IMR-90 (cell line): ENCODE measurements at regions not wholly inside any gene's neighbourhood (a gene's known extent, or its start where the extent isn't known, plus 50 kb on each side); places are given as distances from the start of the nearest gene placed in this dataset.

Experiments
- ATAC-seq: fragments of 200-7000 bp; cut with Tn5 transposase; 2 replicates; pipeline ENCODE4 v1.9.1; 2020; ENCODE audit warnings: low read depth, mild to moderate bottlenecking, moderate library complexity
- BruUV-seq: library from RNA; stranded (reverse); fragments of 400-500 nt; replicated peaks from 2 replicates; lab custom pipeline; 2021; lab: Mats Ljungman, UMichigan
- CTCF ChIA-PET: fragments of 300-600 bp; formaldehyde crosslinking; extraction: SDS; loops from one replicate; lab custom pipeline; 2021; ENCODE audit warnings: antibody characterized with exemption; lab: Yijun Ruan, JAX
- POLR2A ChIA-PET: fragments of 300-600 bp; sonication (Branson Sonifier 250); formaldehyde crosslinking; loops from one replicate; lab custom pipeline; 2022; ENCODE audit warnings: antibody characterized with exemption; ENCODE audit not compliant: unreplicated experiment; lab: Charles Lee
- DNase-seq: peaks from one replicate; pipeline ENCODE4 v3.0.0; 2013
- H2AFZ ChIP-seq: replicated peaks from 2 replicates; pipeline ENCODE3; 2013; ENCODE audit warnings: low read length, mild to moderate bottlenecking; ENCODE audit not compliant: poor library complexity
- H2AK5ac ChIP-seq: 2 replicates; pipeline ENCODE4 v1.6.1; 2013; ENCODE audit warnings: low read depth, low read length, inconsistent platforms
- H2AK9ac ChIP-seq: replicated peaks from 2 replicates; pipeline ENCODE3; 2013; ENCODE audit warnings: mild to moderate bottlenecking, low read depth, low read length, moderate library complexity; ENCODE audit not compliant: poor library complexity
- H2BK120ac ChIP-seq: 2 replicates; pipeline ENCODE4 v1.6.1; 2013; ENCODE audit warnings: low read depth, low read length, inconsistent platforms
- H2BK15ac ChIP-seq: 3 replicates; pipeline ENCODE4 v1.6.1; 2013; ENCODE audit warnings: low read depth, low read length, inconsistent platforms
- H2BK20ac ChIP-seq: 2 replicates; pipeline ENCODE4 v1.6.1; 2013; ENCODE audit warnings: low read depth, mild to moderate bottlenecking, inconsistent platforms, low read length, moderate library complexity
- H2BK5ac ChIP-seq: 2 replicates; pipeline ENCODE4 v1.6.1; 2013; ENCODE audit warnings: mild to moderate bottlenecking, low read depth, low read length, inconsistent platforms; ENCODE audit not compliant: poor library complexity, severe bottlenecking
- H3K14ac ChIP-seq: replicated peaks from 2 replicates; pipeline ENCODE4 v1.6.1; 2013; ENCODE audit warnings: low read depth, low read length, inconsistent platforms
- H3K18ac ChIP-seq: 2 replicates; pipeline ENCODE4 v1.6.1; 2013; ENCODE audit warnings: low read depth, low read length, control low read depth
- H3K23ac ChIP-seq: 2 replicates; pipeline ENCODE4 v1.6.1; 2013; ENCODE audit warnings: low read depth, low read length, inconsistent platforms
- H3K27ac ChIP-seq: 2 replicates; pipeline ENCODE4 v1.5.1; 2013; ENCODE audit warnings: mild to moderate bottlenecking, control low read depth, low read length; ENCODE audit not compliant: insufficient read depth
- H3K27me3 ChIP-seq: 2 replicates; pipeline ENCODE4 v1.6.1; 2013; ENCODE audit warnings: low read length; ENCODE audit not compliant: control insufficient read depth, insufficient read depth
- H3K36me3 ChIP-seq: 2 replicates; pipeline ENCODE4 v1.6.1; 2013; ENCODE audit warnings: low read length, mixed read lengths; ENCODE audit not compliant: control insufficient read depth, insufficient read depth
- H3K4ac ChIP-seq: 2 replicates; pipeline ENCODE4 v1.6.1; 2013; ENCODE audit warnings: low read depth, low read length, inconsistent platforms
- H3K4me1 ChIP-seq: 2 replicates; pipeline ENCODE4 v1.6.1; 2013; ENCODE audit warnings: low read length, mixed read lengths; ENCODE audit not compliant: control insufficient read depth, insufficient read depth
- H3K4me2 ChIP-seq: 2 replicates; pipeline ENCODE4 v1.6.1; 2013; ENCODE audit warnings: low read depth, mild to moderate bottlenecking, control low read depth, low read length, moderate library complexity
- H3K4me3 ChIP-seq: 2 replicates; pipeline ENCODE4 v1.5.1; 2013; ENCODE audit warnings: low read depth, mild to moderate bottlenecking, control low read depth, low read length, moderate library complexity; ENCODE audit not compliant: insufficient read depth
- H3K56ac ChIP-seq: 2 replicates; pipeline ENCODE4 v1.6.1; 2013; ENCODE audit warnings: low read length, inconsistent platforms; ENCODE audit not compliant: insufficient read depth; ENCODE audit errors: extremely low read depth
- H3K79me1 ChIP-seq, 2 experiments: 2 replicates each; pipeline ENCODE4 v1.6.1; 2013; ENCODE audit warnings: low read length in 2 of 2, inconsistent platforms in 1 of 2, low read depth in 1 of 2
- H3K9ac ChIP-seq: 2 replicates; pipeline ENCODE4 v1.6.1; 2013; ENCODE audit warnings: low read depth, low read length, control low read depth
- H3K9me1 ChIP-seq: 2 replicates; pipeline ENCODE4 v1.6.1; 2013; ENCODE audit warnings: low read length, inconsistent platforms; ENCODE audit not compliant: insufficient read depth
- H3K9me3 ChIP-seq: 2 replicates; pipeline ENCODE4 v1.6.1; 2013; ENCODE audit warnings: low read length; ENCODE audit not compliant: control insufficient read depth, insufficient read depth
- H4K20me1 ChIP-seq: 2 replicates; pipeline ENCODE4 v1.6.1; 2013; ENCODE audit warnings: low read length, inconsistent platforms; ENCODE audit not compliant: insufficient read depth
- H4K5ac ChIP-seq: 2 replicates; pipeline ENCODE4 v1.6.1; 2013; ENCODE audit warnings: mild to moderate bottlenecking, low read depth, low read length, control low read depth
- H4K8ac ChIP-seq, 2 experiments: 2 replicates each; pipeline ENCODE4 v1.6.1; 2013; ENCODE audit warnings: low read depth in 2 of 2, low read length in 2 of 2, control low read depth in 1 of 2, inconsistent platforms in 1 of 2
- H4K91ac ChIP-seq: 2 replicates; pipeline ENCODE4 v1.6.1; 2013; ENCODE audit warnings: low read depth, low read length, inconsistent platforms; ENCODE audit not compliant: insufficient read depth
- CEBPB ChIP-seq: IDR thresholded peaks from 2 replicates; pipeline ENCODE4 v1.6.1; 2012; ENCODE audit warnings: low read depth, low read length, improper control_type of control experiment
- FOS ChIP-seq: fragments of 150-350 bp; IDR thresholded peaks from 2 replicates; pipeline ENCODE4 v1.6.1; 2016; ENCODE audit warnings: low read depth, low read length
- MAZ ChIP-seq: IDR thresholded peaks from 2 replicates; pipeline ENCODE4 v1.6.1; 2012; ENCODE audit warnings: low read depth, mild to moderate bottlenecking, low read length, improper control_type of control experiment, moderate library complexity, borderline replicate concordance
- NFE2L2 ChIP-seq: fragments of 150-350 bp; IDR thresholded peaks from 2 replicates; pipeline ENCODE4 v1.6.1; 2016; ENCODE audit warnings: low read depth, mild to moderate bottlenecking, low read length
- RAD21 ChIP-seq: IDR thresholded peaks from 2 replicates; pipeline ENCODE4 v1.6.1; 2012; ENCODE audit warnings: low read length, improper control_type of control experiment
- RCOR1 ChIP-seq: IDR thresholded peaks from 2 replicates; pipeline ENCODE4 v1.6.1; 2012; ENCODE audit warnings: mild to moderate bottlenecking, low read length, improper control_type of control experiment; ENCODE audit not compliant: insufficient replicate concordance
- SMC3 ChIP-seq: fragments of 150-350 bp; IDR thresholded peaks from 2 replicates; pipeline ENCODE4 v1.6.1; 2016; ENCODE audit warnings: low read depth, mild to moderate bottlenecking, antibody characterized with exemption, low read length, moderate library complexity
- WGBS, 2 experiments: methylation state at CpG; one replicate each; pipeline versions ENCODE4 v1.1.5 to v1.1.7; 2013; ENCODE audit warnings: missing lambda C conversion rate in 2 of 2; ENCODE audit not compliant: insufficient read length in 1 of 2; ENCODE audit errors: extremely low coverage in 2 of 2; 5-methylcytosine and 5-hydroxymethylcytosine counted together
- dilution Hi-C: fragments of 300-500 bp; cut with HindIII; formaldehyde crosslinking; loops from one replicate; pipeline ENCODE4 v1.14.3; 2018; ENCODE audit warnings: low sequenced_read_pairs; ENCODE audit not compliant: unreplicated experiment
- in situ Hi-C: fragments of 300-500 bp; cut with MboI; formaldehyde crosslinking; loops from 3 replicates; pipeline ENCODE4 v1.14.3; 2019; ENCODE audit warnings: low sequenced_read_pairs, inconsistent platforms, mixed read lengths
- intact Hi-C: fragments of 100-400 bp; cut with micrococcal nuclease; formaldehyde crosslinking; loops from 2 replicates; pipeline ENCODE4 v1.10.0; 2022
- TF ChIP-seq, protein P1 (sequence below): fragments of 150-350 bp; IDR thresholded peaks from 2 replicates; pipeline ENCODE4 v1.6.1; 2016; ENCODE audit warnings: low read depth, mild to moderate bottlenecking, low read length, moderate library complexity, borderline replicate concordance

DNA sequence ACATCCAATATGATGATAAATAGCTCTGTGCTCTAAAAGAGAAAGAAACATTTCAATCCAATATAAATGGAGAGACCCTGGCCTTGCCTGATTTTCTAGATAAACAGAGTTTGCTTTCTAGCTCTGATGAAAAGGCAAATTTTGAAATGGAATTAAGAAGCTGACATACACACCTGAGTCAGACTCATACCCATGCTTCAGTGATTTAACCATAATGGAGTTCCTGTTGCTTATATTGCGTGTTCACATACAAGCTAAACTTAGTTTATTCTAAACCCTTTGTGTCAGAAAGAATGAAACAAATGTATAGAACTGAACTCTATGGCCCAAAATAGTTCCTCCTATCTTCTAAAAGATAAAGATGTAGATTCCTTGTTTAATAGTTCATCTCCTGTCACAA is 760.8 kb upstream of the ARPP21 start:
- H3K79me1 ChIP-seq = no peaks in the 10 kb centered on the region
- H3K9me1 ChIP-seq = no peaks in the 10 kb centered on the region
- intact Hi-C loops (no loop called here), dilution Hi-C loops (no loop called here), in situ Hi-C loops (no loop called here)
- no peak overlapping the region for H2BK15ac ChIP-seq
- peaks cover 7% of the 10 kb centered on the region for H3K9me3 ChIP-seq
- TF ChIP-seq MAZ (no peak), SMC3 (no peak), NFE2L2 (no peak), RAD21 (no peak), CEBPB (no peak), FOS (no peak), RCOR1 (no peak)
- TF ChIP-seq, protein P1, sequence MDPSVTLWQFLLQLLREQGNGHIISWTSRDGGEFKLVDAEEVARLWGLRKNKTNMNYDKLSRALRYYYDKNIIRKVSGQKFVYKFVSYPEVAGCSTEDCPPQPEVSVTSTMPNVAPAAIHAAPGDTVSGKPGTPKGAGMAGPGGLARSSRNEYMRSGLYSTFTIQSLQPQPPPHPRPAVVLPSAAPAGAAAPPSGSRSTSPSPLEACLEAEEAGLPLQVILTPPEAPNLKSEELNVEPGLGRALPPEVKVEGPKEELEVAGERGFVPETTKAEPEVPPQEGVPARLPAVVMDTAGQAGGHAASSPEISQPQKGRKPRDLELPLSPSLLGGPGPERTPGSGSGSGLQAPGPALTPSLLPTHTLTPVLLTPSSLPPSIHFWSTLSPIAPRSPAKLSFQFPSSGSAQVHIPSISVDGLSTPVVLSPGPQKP = no peak
- no peak overlapping the region for H2AFZ ChIP-seq
- H2BK20ac ChIP-seq = no peak overlapping the region
- H3K56ac ChIP-seq = no peak overlapping the region
- no peak overlapping the region for H3K18ac ChIP-seq
- no peak overlapping the region for H3K23ac ChIP-seq
- H3K4me3 ChIP-seq = no peak overlapping the region
- CTCF ChIA-PET = interaction anchor here (0.6 kb wide), 1 partner anchor 56 kb away, joined by 4 read pairs; no protein-coding TSS in a partner anchor
- no peak overlapping the region for H4K8ac ChIP-seq
- no peak overlapping the region for H3K27ac ChIP-seq
- ATAC-seq = no peak
- no TSS peak for BruUV-seq
- H4K20me1 ChIP-seq = no peaks in the 10 kb centered on the region
- H4K91ac ChIP-seq = no peak overlapping the region
- H4K5ac ChIP-seq = no peak overlapping the region
- POLR2A ChIA-PET = no interaction called here
- H2AK9ac ChIP-seq = no peak overlapping the region
- H2AK5ac ChIP-seq = no peak overlapping the region
- no peaks in the 10 kb centered on the region for H3K36me3 ChIP-seq
- no peak for DNase-seq
- H2BK5ac ChIP-seq = no peak overlapping the region
- H3K4me2 ChIP-seq = no peak overlapping the region
- WGBS, 2 experiments = no CpG with 5 or more reads among the region's 1 CpG
- H3K27me3 ChIP-seq = no peaks in the 10 kb centered on the region
- H2BK120ac ChIP-seq = no peak overlapping the region
- H3K9ac ChIP-seq = no peak overlapping the region
- H3K4ac ChIP-seq = no peak overlapping the region
- H3K14ac ChIP-seq = no peak overlapping the region
- H3K4me1 ChIP-seq = no peaks in the 10 kb centered on the region
